Midbrain (tissue), 1 donor: ENCODE measurements at regions not wholly inside any gene's neighbourhood (a gene's known extent, or its start where the extent isn't known, plus 50 kb on each side); places are given as distances from the start of the nearest gene placed in this dataset.

Source experiments
- DNase-seq: peaks from one replicate; lab custom pipeline; 2025; lab: John Stamatoyannopoulos, UW

GRCh38 chr18:78771496-78772359 is 207.9 kb upstream of the SALL3 start:
- DNase-seq = no peak

- no peak for DNase-seq
Measured at GRCh38 chr18:78772360-78773302, 207.0 kb upstream of the SALL3 start.

GRCh38 chr18:78773303-78773755 is 206.3 kb upstream of the SALL3 start:
- no peak for DNase-seq

GRCh38 chr18:78773819-78774218 is 205.8 kb upstream of the SALL3 start:
- DNase-seq = no peak

- DNase-seq = no peak
Measured at GRCh38 chr18:78774741-78775141, 204.9 kb upstream of the SALL3 start.

GRCh38 chr18:78776151-78776550 is 203.5 kb upstream of the SALL3 start:
- no peak for DNase-seq

- DNase-seq = no peak
Measured at GRCh38 chr18:78776706-78777285, 202.8 kb upstream of the SALL3 start.

- no peak for DNase-seq
Measured at GRCh38 chr18:78777992-78778391, 201.6 kb upstream of the SALL3 start.

- no peak for DNase-seq
Measured at GRCh38 chr18:78778651-78779050, 201.0 kb upstream of the SALL3 start.

- DNase-seq = no peak
Measured at GRCh38 chr18:78779996-78780718, 199.5 kb upstream of the SALL3 start.

GRCh38 chr18:78780719-78781600 is 198.7 kb upstream of the SALL3 start:
- DNase-seq = no peak

GRCh38 chr18:78781601-78781960 is 198.0 kb upstream of the SALL3 start:
- DNase-seq = no peak

GRCh38 chr18:78782951-78783563 is 196.6 kb upstream of the SALL3 start:
- DNase-seq = no peak

GRCh38 chr18:78783564-78783960 is 196.1 kb upstream of the SALL3 start:
- no peak for DNase-seq

GRCh38 chr18:78784861-78785260 is 194.8 kb upstream of the SALL3 start:
- no peak for DNase-seq

GRCh38 chr18:78785706-78786105 is 193.9 kb upstream of the SALL3 start:
- no peak for DNase-seq

- DNase-seq = no peak
Measured at GRCh38 chr18:78786776-78787175, 192.8 kb upstream of the SALL3 start.

GRCh38 chr18:78787751-78788150 is 191.9 kb upstream of the SALL3 start:
- DNase-seq = no peak

GRCh38 chr18:78788161-78788560 is 191.5 kb upstream of the SALL3 start:
- no peak for DNase-seq

GRCh38 chr18:78789850-78790249 is 189.8 kb upstream of the SALL3 start:
- DNase-seq = no peak
